Fibroblast of the aortic adventitia (primary cell): ENCODE measurements at regions not wholly inside any gene's neighbourhood (a gene's known extent, or its start where the extent isn't known, plus 50 kb on each side); places are given as distances from the start of the nearest gene placed in this dataset.
A peak's percentile ranks its signal among the peaks of the same experiment; 100 is the strongest.
"Not testable (repeated sequence)": the region's sequence is repeated elsewhere in the genome, so short reads cannot be mapped to it uniquely, and the experiment has no call there.

ENCODE experiments used
- DNase-seq: peaks from one replicate; pipeline ENCODE4 v3.0.0-alpha.2; 2010; ENCODE audit warnings: low read depth
- H3K4me3 ChIP-seq: 2 replicates; pipeline ENCODE4 v1.5.1; 2011; ENCODE audit warnings: low read depth, mild to moderate bottlenecking, control low read depth, low read length, moderate library complexity
- TF ChIP-seq, protein P1 (sequence below): IDR thresholded peaks from 2 replicates; pipeline ENCODE4 v1.5.1; 2011; ENCODE audit warnings: mild to moderate bottlenecking, low read length, control low read depth, inconsistent platforms; ENCODE audit not compliant: insufficient read depth

DNA sequence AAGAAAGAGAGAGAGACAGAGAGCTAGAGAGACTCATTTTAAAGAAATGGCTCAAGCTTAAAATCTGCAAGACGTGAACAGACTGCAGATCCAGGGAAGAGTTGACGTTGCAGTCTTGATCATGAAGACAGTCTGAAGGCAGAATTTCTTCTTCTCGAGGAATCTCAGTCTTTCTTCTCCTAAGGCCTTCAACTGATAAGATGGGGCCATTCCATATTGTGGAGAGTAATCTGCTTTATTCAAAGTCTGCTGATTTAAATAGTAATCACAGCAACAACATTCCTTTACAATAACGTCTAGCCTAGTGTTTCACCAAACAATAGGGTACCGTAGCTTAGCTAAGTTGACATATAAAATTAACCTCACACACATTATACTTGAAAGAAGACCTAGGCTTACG lies 208.4 kb upstream of the ADAMTS3 start:
- DNase-seq, result no peak
- TF ChIP-seq, protein P1, sequence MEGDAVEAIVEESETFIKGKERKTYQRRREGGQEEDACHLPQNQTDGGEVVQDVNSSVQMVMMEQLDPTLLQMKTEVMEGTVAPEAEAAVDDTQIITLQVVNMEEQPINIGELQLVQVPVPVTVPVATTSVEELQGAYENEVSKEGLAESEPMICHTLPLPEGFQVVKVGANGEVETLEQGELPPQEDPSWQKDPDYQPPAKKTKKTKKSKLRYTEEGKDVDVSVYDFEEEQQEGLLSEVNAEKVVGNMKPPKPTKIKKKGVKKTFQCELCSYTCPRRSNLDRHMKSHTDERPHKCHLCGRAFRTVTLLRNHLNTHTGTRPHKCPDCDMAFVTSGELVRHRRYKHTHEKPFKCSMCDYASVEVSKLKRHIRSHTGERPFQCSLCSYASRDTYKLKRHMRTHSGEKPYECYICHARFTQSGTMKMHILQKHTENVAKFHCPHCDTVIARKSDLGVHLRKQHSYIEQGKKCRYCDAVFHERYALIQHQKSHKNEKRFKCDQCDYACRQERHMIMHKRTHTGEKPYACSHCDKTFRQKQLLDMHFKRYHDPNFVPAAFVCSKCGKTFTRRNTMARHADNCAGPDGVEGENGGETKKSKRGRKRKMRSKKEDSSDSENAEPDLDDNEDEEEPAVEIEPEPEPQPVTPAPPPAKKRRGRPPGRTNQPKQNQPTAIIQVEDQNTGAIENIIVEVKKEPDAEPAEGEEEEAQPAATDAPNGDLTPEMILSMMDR, result no peak
- H3K4me3 ChIP-seq, result no peak overlapping the region

DNA sequence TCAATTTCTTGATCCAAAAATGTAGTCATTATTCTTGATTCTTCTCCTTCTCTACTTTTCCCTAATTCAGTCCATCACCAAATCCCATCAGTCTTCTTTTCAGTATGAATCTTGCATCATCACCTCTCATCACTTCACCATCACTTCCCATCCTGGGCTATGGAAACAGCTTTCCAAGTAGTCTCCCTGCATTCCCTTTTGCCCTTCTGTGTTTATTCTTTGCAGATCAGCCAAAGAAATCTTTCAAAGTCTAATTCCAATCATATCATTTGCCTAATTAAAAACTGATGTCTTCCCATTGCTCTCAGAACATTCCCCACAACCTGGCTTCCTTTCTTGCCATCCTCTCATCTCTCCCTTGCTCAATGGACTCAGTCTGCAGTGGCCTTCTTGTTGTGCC lies 201.7 kb upstream of the ADAMTS3 start:
- no peak overlapping the region for H3K4me3 ChIP-seq
- DNase-seq, result peak; percentile 20
- TF ChIP-seq, protein P1, result no peak

DNA sequence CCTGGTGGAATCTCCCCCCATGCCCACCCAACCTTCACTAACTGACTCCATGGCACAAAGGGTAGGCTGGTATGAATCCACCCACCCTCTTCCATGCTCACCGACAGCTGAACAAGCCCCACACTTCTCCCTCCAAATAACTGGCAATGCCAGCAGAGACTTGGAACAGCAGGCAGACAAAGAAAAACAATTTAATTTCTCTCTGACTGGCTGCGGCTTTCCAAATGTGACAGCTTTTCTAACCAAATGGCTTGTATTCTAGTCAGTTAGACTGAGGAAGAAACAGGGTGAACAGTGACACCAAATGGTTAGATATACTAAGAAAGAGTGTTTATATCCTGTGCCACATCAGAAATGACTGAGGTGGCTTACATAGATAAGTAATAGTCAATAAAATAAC lies 199.3 kb upstream of the ADAMTS3 start:
- no peak overlapping the region for H3K4me3 ChIP-seq
- TF ChIP-seq, protein P1, result no peak
- no peak for DNase-seq

DNA sequence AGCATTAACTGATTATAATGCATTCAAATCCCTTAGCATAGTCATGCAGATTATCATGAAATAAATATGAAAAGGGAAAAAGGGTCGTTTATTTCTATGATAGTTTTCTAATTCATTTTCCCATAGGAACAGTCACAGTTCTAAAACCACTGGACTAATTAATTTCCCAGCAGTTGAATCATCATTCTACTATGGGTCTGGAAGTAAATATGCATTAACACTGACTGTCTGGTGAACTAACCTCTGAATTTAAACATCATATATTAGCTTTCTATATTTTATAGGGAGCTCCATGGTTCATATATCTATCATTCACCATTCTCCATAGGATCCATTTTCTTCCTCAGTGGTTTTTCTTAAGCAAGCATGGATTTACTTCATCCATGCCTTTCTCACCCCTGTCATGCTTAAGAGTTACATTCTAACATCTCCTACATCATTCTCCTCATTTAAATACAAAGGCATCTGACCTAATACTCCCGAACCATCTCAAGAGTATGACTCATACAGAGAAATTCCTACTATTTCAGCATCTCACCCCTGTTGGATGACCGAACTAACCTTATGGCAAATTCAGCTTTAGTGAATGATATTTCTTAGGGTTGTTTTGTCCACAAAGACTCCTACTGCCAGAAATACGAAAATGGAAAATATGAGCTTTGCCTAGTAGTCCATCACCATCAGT lies 198.7 kb upstream of the ADAMTS3 start:
- H3K4me3 ChIP-seq, result no peak overlapping the region
- peak; percentile 96 for DNase-seq
- TF ChIP-seq, protein P1, result no peak

- H3K4me3 ChIP-seq, DNase-seq: not testable (repeated sequence)
Observed at GRCh38 chr4:72765788-72766187, 196.8 kb upstream of the ADAMTS3 start.

- no peak overlapping the region for H3K4me3 ChIP-seq
- DNase-seq, result peak; percentile 14
- TF ChIP-seq, protein P1, result no peak
Observed at GRCh38 chr4:72761368-72762038, 192.5 kb upstream of the ADAMTS3 start.

DNA sequence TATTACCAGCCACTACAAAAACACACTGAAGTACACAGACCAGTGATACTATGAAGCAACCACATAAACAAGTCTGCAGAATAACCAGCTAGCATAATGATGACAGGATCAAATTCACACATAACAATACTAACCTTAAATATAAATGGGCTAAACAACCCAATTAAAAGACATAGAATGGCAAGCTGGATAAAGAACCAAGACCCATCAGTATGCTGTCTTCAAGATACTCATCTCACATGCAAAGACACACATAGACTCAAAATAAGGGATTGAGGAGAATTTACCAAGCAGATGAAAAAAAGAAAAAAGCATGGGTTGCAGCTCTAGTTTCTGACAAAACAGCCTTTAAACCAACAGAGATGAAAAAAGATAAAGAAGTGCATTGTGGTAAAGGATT lies 184.4 kb upstream of the ADAMTS3 start:
- not testable (repeated sequence) for DNase-seq, H3K4me3 ChIP-seq

GRCh38 chr4:72744103-72744725 lies 175.2 kb upstream of the ADAMTS3 start:
- H3K4me3 ChIP-seq, result no peak overlapping the region
- DNase-seq, result peak; percentile 44
- TF ChIP-seq, protein P1, result no peak
